Suprapubic skin (tissue), 3 donors: ENCODE measurements at regions not wholly inside any gene's neighbourhood (a gene's known extent, or its start where the extent isn't known, plus 50 kb on each side); places are given as distances from the start of the nearest gene placed in this dataset.

Source experiments
- EP300 ChIP-seq: sonication (generic); formaldehyde crosslinking; IDR thresholded peaks from one replicate; pipeline ENCODE4 v1.6.1; 2017; ENCODE audit warnings: antibody characterized with exemption
- POLR2A ChIP-seq, 2 donors: fragments of 450-650 bp; IDR thresholded peaks; one replicate each; pipeline ENCODE4 v1.6.1; 2017; ENCODE audit warnings: antibody characterized with exemption in 2 of 2, mild to moderate bottlenecking in 2 of 2, moderate library complexity in 2 of 2
- TF ChIP-seq, protein P1 (sequence below), 2 donors: fragments of 200-600 bp in 1 of 2; fragments of 450-650 bp in 1 of 2; sonication (generic) in 1 of 2; IDR thresholded peaks; one replicate each; pipeline ENCODE4 v1.5.1; 2016 to 2019; ENCODE audit warnings: antibody characterized with exemption in 2 of 2, mild to moderate bottlenecking in 1 of 2, moderate library complexity in 1 of 2

DNA sequence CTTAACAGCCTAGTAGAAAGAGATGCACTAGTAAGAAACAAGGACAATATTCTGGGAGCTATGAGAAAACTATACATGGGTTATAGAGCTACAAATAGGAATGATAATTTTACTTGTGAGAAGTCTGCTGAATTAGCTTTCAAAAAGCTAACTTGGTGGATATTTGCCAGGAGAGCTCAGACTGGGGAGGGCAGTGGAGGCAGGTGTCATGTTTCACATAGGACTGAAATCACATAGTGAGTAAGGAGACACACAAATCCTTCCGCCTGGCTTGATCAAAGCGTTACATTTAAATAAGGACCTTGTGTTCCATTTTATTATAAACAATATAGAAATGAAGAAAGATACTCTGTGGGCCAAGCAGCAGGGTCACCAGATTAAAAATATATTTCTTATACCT, 235.0 kb downstream of the ISL1 start:
- TF ChIP-seq, protein P1, sequence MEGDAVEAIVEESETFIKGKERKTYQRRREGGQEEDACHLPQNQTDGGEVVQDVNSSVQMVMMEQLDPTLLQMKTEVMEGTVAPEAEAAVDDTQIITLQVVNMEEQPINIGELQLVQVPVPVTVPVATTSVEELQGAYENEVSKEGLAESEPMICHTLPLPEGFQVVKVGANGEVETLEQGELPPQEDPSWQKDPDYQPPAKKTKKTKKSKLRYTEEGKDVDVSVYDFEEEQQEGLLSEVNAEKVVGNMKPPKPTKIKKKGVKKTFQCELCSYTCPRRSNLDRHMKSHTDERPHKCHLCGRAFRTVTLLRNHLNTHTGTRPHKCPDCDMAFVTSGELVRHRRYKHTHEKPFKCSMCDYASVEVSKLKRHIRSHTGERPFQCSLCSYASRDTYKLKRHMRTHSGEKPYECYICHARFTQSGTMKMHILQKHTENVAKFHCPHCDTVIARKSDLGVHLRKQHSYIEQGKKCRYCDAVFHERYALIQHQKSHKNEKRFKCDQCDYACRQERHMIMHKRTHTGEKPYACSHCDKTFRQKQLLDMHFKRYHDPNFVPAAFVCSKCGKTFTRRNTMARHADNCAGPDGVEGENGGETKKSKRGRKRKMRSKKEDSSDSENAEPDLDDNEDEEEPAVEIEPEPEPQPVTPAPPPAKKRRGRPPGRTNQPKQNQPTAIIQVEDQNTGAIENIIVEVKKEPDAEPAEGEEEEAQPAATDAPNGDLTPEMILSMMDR (IDR thresholded peaks at IDR 0.05): no peak
- no peak for TF ChIP-seq POLR2A (IDR thresholded peaks at IDR 0.05)
- TF ChIP-seq EP300: no peak
